ENCODE measurements at regions not wholly inside any gene's neighbourhood (a gene's known extent, or its start where the extent isn't known, plus 50 kb on each side); places are given as distances from the start of the nearest gene placed in this dataset.

DNA sequence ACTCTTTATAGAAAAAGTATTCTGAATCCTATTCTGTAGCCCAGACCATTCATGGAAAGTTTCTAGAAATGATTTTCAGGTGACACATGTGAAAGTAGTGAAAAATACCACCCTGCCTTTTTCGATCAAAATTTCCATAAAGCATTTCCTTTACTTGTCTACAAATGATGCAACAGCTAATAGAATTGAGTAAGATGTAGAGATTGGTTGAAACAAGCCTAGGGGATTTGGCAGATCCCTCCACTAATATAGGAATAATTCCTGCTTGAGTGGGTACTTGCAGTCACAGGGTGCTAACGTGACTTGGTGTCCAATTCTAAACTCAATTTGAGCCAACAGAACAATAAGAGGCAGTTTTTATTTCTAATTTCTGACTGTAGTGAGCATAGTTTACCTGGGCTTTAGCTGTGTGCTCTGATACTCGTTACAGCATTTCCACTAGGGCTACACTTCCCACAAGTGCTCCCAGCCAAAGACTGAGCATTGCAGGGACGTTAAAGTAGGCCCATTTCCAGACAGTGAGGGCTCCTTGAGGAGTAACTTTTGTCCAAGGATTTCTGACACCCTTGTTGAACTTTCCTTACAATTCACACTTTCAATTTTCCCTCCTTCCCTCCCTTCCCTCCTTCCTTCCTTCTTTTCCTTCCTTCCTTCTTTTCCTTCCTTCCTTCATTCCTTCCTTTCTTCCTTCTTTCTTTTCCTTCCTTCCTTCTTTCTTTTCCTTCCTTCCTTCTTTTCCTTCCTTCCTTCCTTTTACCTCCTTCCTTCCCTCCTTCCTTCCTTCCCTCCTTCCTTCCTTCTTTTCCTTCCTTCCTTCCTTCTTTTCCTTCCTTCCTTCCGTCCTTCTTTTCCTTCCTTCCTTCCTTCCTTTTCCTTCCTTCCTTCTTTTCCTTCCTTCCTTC, 53.9 kb upstream of the TP63 start:
- TF ChIP-seq, protein P1, sequence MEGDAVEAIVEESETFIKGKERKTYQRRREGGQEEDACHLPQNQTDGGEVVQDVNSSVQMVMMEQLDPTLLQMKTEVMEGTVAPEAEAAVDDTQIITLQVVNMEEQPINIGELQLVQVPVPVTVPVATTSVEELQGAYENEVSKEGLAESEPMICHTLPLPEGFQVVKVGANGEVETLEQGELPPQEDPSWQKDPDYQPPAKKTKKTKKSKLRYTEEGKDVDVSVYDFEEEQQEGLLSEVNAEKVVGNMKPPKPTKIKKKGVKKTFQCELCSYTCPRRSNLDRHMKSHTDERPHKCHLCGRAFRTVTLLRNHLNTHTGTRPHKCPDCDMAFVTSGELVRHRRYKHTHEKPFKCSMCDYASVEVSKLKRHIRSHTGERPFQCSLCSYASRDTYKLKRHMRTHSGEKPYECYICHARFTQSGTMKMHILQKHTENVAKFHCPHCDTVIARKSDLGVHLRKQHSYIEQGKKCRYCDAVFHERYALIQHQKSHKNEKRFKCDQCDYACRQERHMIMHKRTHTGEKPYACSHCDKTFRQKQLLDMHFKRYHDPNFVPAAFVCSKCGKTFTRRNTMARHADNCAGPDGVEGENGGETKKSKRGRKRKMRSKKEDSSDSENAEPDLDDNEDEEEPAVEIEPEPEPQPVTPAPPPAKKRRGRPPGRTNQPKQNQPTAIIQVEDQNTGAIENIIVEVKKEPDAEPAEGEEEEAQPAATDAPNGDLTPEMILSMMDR (IDR thresholded peaks at IDR 0.05; ENCODE audit: borderline replicate concordance, extremely low read depth, low read length, poor library complexity, severe bottlenecking) = no peak
- no peak for TF ChIP-seq EZH2 (IDR thresholded peaks at IDR 0.05; ENCODE audit: borderline replicate concordance, low read depth, low read length, severe bottlenecking)

Data from DND-41 (cell line).